Upper lobe of left lung (tissue), 6 donors: ENCODE measurements at regions not wholly inside any gene's neighbourhood (a gene's known extent, or its start where the extent isn't known, plus 50 kb on each side); places are given as distances from the start of the nearest gene placed in this dataset.
A peak's percentile ranks its signal among the peaks of the same experiment; 100 is the strongest.

Experiments
- ATAC-seq, 2 donors: fragments of 200-7000 bp; cut with Tn5 transposase; one replicate each; pipeline ENCODE4 v1.9.1; 2022; ENCODE audit warnings: mild to moderate bottlenecking in 2 of 2, moderate library complexity in 2 of 2; ENCODE audit not compliant: low FRiP score in 2 of 2
- DNase-seq, 2 donors: peaks; one replicate each; pipeline ENCODE4 v3.0.0-alpha.2; 2019 to 2020
- H3K27ac ChIP-seq, 4 donors: fragments of 200-600 bp; sonication (generic); one replicate each; pipeline ENCODE4 v1.5.1; 2016 to 2019
- H3K27me3 ChIP-seq, 4 donors: fragments of 200-600 bp; sonication (generic); one replicate each; pipeline ENCODE4 v1.5.1; 2017 to 2019
- H3K36me3 ChIP-seq, 4 donors: fragments of 200-600 bp; sonication (generic); one replicate each; pipeline ENCODE4 v1.5.1; 2016 to 2019
- H3K4me1 ChIP-seq, 4 donors: fragments of 200-600 bp; sonication (generic); one replicate each; pipeline ENCODE4 v1.5.1; 2018 to 2019
- H3K4me3 ChIP-seq, 4 donors: fragments of 200-600 bp; sonication (generic); one replicate each; pipeline ENCODE4 v1.5.1; 2017 to 2019; ENCODE audit warnings: mild to moderate bottlenecking in 2 of 4, moderate library complexity in 1 of 4
- H3K9me3 ChIP-seq, 4 donors: fragments of 200-600 bp; sonication (generic); one replicate each; pipeline ENCODE4 v1.5.1; 2018 to 2019
- EP300 ChIP-seq, 4 donors: sonication (generic); formaldehyde crosslinking; IDR thresholded peaks; one replicate each; pipeline ENCODE4 v1.5.1; 2017; ENCODE audit warnings: antibody characterized with exemption in 4 of 4, control low read depth in 2 of 4
- POLR2A ChIP-seq, 4 donors: fragments of 450-650 bp; IDR thresholded peaks; one replicate each; pipeline ENCODE4 v1.5.1; 2016 to 2017; ENCODE audit warnings: antibody characterized with exemption in 4 of 4, mild to moderate bottlenecking in 2 of 4
- POLR2AphosphoS5 ChIP-seq, 2 donors: sonication (generic); formaldehyde crosslinking; IDR thresholded peaks; one replicate each; pipeline ENCODE4 v1.5.1; 2017; ENCODE audit warnings: antibody characterized with exemption in 2 of 2
- WGBS, 2 donors: methylation state at CpG; one replicate each; pipeline ENCODE4 v1.1.5; 2017 to 2018; 5-methylcytosine and 5-hydroxymethylcytosine counted together
- TF ChIP-seq, protein P1 (sequence below), 6 experiments: fragments of 450-650 bp in 4 of 6; fragments of 200-600 bp in 2 of 6; sonication (generic) in 2 of 6; IDR thresholded peaks; one replicate each; pipeline ENCODE4 v1.5.1; 2016 to 2019; ENCODE audit warnings: antibody characterized with exemption in 6 of 6
- donor health status: DM: no; HTN: no; CAD: no; lungs with moderate emphysema.
- donor health status: DM: no; HTN: yes; CAD: no; lungs with severe emphysema.

GRCh38 chr5:141737535-141737934 is 55.5 kb upstream of the ARAP3 start:
- no peaks in the 10 kb centered on the region for H3K4me1 ChIP-seq
- no peak overlapping the region for H3K27ac ChIP-seq
- H3K9me3 ChIP-seq: no peaks in the 10 kb centered on the region
- DNase-seq (no peak), ATAC-seq (no peak)
- no peak overlapping the region for H3K4me3 ChIP-seq
- H3K27me3 ChIP-seq: no peaks in the 10 kb centered on the region
- WGBS, 2 donors: 39 to 43% methylated on average over 4 of the region's 4 CpGs
- TF ChIP-seq POLR2AphosphoS5 (IDR thresholded peaks at IDR 0.05) (no peak), EP300 (IDR thresholded peaks at IDR 0.05) (no peak), POLR2A (IDR thresholded peaks at IDR 0.05) (no peak)
- TF ChIP-seq, protein P1, sequence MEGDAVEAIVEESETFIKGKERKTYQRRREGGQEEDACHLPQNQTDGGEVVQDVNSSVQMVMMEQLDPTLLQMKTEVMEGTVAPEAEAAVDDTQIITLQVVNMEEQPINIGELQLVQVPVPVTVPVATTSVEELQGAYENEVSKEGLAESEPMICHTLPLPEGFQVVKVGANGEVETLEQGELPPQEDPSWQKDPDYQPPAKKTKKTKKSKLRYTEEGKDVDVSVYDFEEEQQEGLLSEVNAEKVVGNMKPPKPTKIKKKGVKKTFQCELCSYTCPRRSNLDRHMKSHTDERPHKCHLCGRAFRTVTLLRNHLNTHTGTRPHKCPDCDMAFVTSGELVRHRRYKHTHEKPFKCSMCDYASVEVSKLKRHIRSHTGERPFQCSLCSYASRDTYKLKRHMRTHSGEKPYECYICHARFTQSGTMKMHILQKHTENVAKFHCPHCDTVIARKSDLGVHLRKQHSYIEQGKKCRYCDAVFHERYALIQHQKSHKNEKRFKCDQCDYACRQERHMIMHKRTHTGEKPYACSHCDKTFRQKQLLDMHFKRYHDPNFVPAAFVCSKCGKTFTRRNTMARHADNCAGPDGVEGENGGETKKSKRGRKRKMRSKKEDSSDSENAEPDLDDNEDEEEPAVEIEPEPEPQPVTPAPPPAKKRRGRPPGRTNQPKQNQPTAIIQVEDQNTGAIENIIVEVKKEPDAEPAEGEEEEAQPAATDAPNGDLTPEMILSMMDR (IDR thresholded peaks at IDR 0.05): no peak
- H3K36me3 ChIP-seq: no peaks in the 10 kb centered on the region

DNA sequence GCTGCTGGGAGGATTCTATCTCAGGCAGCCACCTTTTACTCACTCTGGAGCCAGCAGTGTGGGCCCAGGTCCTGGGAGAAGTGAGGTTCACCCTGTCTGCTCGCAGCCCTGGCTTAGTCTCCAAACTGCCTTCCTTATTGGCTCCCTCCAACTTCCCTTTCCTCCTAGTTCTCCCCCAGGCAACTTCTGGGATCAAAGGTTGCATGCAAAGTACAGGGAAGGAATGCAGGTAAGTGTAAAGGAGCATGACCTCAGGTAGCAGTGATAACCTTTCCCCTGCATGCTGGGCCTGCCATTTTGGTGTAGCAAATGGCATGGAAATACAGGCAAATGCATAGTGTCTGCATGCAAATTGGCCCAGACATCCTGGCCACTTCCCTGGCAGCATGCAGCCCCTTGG is 53.8 kb upstream of the ARAP3 start:
- Histone ChIP-seq H3K36me3 (no peaks in the 10 kb centered on the region), H3K27me3 (no peaks in the 10 kb centered on the region), H3K27ac (no peak overlapping the region), H3K9me3 (no peaks in the 10 kb centered on the region), H3K4me3 (no peak overlapping the region), H3K4me1 (no peaks in the 10 kb centered on the region)
- DNase-seq (no peak), ATAC-seq (no peak)
- TF ChIP-seq POLR2A (IDR thresholded peaks at IDR 0.05) (no peak), EP300 (IDR thresholded peaks at IDR 0.05) (no peak), POLR2AphosphoS5 (IDR thresholded peaks at IDR 0.05) (no peak)
- TF ChIP-seq, protein P1 (IDR thresholded peaks at IDR 0.05): no peak
- WGBS, 2 donors: 53 to 63% methylated on average over 1 of the region's 1 CpG

GRCh38 chr5:141734501-141735229 is 52.6 kb upstream of the ARAP3 start:
- WGBS, 2 donors: 54 to 57% methylated on average over 4 of the region's 4 CpGs
- Histone ChIP-seq H3K4me1 (no peaks in the 10 kb centered on the region), H3K4me3 (no peak overlapping the region), H3K9me3 (no peaks in the 10 kb centered on the region), H3K36me3 (no peaks in the 10 kb centered on the region), H3K27ac (no peak overlapping the region), H3K27me3 (no peaks in the 10 kb centered on the region)
- TF ChIP-seq, protein P1 (IDR thresholded peaks at IDR 0.05): no peak
- ATAC-seq (peak in 1 of 2 donors; percentile 4), DNase-seq (no peak)

- no peak overlapping the region for H3K27ac ChIP-seq
- ATAC-seq (no peak), DNase-seq (no peak)
- H3K4me3 ChIP-seq: no peak overlapping the region
- H3K9me3 ChIP-seq: no peaks in the 10 kb centered on the region
- 55 to 80% methylated on average over 2 of the region's 2 CpGs for WGBS, 2 donors
- TF ChIP-seq EP300 (IDR thresholded peaks at IDR 0.05): no peak
- no peak for TF ChIP-seq POLR2A (IDR thresholded peaks at IDR 0.05)
- TF ChIP-seq POLR2AphosphoS5 (IDR thresholded peaks at IDR 0.05): no peak
- TF ChIP-seq, protein P1 (IDR thresholded peaks at IDR 0.05): no peak
- H3K27me3 ChIP-seq: no peaks in the 10 kb centered on the region
- H3K36me3 ChIP-seq: no peaks in the 10 kb centered on the region
- H3K4me1 ChIP-seq: no peaks in the 10 kb centered on the region
Measured at GRCh38 chr5:141733198-141733597, 51.2 kb upstream of the ARAP3 start.

DNA sequence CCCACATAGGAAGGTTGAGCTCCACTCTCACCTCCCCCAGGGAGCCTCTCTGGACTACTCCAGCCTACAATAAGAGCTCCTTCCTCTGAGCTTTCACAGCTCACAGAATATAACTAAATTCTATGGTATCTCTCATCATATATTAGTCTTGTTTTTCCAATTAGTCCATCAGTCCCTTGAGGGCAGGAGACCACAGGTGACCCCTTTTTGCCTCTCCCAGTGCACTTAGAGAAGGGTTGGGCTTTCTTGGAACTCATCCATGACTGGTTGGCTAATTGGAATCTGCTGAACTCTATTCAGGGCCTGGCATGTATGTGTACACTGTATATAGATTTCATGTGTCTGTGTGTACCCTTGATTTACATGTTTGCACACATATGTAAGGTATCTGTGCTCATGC is 50.4 kb upstream of the ARAP3 start:
- Histone ChIP-seq H3K36me3 (no peaks in the 10 kb centered on the region), H3K27me3 (no peaks in the 10 kb centered on the region), H3K4me1 (no peaks in the 10 kb centered on the region), H3K4me3 (no peak overlapping the region), H3K27ac (no peak overlapping the region), H3K9me3 (no peaks in the 10 kb centered on the region)
- DNase-seq: no peak
- ATAC-seq: no peak
- no peak for TF ChIP-seq EP300 (IDR thresholded peaks at IDR 0.05)
- no peak for TF ChIP-seq POLR2AphosphoS5 (IDR thresholded peaks at IDR 0.05)
